ENCODE measurements at regions not wholly inside any gene's neighbourhood (a gene's known extent, or its start where the extent isn't known, plus 50 kb on each side); places are given as distances from the start of the nearest gene placed in this dataset.

DNA sequence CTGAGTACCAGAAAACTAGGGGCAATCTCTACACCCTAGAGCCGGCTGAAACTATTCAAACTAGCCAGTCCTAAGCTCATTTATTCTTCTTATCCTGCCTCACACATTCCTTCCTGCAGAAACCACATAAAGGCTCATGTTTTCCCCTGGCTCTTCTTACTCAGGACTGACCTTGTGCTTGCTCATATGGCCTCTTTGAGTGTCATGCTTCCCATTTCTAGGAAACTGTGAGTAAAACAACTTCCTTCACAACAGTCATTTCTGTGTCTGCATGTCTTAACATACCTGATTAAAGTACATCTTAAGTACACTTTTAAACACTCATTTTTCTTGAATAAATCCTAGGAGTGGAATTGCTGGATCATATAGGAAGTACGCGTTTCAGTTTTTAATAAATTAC lies 52.3 kb upstream of the KIAA1217 start:
- peak; percentile 5 for DNase-seq (ENCODE audit: low read depth)
- no peak overlapping the region for H3K4me3 ChIP-seq (ENCODE audit: control insufficient read depth, low read depth, low read length)
- TF ChIP-seq, protein P1, sequence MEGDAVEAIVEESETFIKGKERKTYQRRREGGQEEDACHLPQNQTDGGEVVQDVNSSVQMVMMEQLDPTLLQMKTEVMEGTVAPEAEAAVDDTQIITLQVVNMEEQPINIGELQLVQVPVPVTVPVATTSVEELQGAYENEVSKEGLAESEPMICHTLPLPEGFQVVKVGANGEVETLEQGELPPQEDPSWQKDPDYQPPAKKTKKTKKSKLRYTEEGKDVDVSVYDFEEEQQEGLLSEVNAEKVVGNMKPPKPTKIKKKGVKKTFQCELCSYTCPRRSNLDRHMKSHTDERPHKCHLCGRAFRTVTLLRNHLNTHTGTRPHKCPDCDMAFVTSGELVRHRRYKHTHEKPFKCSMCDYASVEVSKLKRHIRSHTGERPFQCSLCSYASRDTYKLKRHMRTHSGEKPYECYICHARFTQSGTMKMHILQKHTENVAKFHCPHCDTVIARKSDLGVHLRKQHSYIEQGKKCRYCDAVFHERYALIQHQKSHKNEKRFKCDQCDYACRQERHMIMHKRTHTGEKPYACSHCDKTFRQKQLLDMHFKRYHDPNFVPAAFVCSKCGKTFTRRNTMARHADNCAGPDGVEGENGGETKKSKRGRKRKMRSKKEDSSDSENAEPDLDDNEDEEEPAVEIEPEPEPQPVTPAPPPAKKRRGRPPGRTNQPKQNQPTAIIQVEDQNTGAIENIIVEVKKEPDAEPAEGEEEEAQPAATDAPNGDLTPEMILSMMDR (conservative IDR thresholded peaks at IDR 0.05; ENCODE audit: control insufficient read depth, insufficient read depth, low read depth, low read length), result no peak

DNA sequence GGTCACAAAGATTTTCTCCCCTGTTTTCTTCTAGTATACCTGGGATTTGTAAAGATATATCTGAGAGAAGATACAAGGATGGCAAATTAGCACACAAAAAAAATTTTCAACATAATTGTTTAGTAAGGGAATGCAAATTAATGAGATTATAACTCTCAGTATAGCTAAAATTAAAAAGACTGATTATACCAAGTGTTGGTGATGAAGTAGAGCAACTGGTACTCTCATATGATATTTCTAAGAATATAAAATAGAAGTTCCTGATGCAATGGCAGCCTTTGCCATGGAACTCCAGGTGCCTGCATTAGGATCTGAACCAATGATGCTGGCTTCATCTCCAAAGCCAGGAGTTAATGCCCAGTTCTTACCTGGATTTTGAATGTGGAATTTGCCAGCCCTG lies 51.4 kb upstream of the KIAA1217 start:
- H3K4me3 ChIP-seq (ENCODE audit: control insufficient read depth, low read depth, low read length), result no peak overlapping the region
- TF ChIP-seq, protein P1 (conservative IDR thresholded peaks at IDR 0.05; ENCODE audit: control insufficient read depth, insufficient read depth, low read depth, low read length), result no peak
- no peak for DNase-seq (ENCODE audit: low read depth)

All from fibroblast of mammary gland (primary cell).